Cardiac fibroblast (primary cell): ENCODE measurements at regions not wholly inside any gene's neighbourhood (a gene's known extent, or its start where the extent isn't known, plus 50 kb on each side); places are given as distances from the start of the nearest gene placed in this dataset.

Experiments
- DNase-seq, 2 donors: peaks; one replicate each; pipeline versions ENCODE4 v3.0.0 to v3.0.0-alpha.2; 2010; ENCODE audit warnings: low read depth in 2 of 2
- H3K4me3 ChIP-seq, 2 donors: replicated peaks in 1 of 2; 1 replicate in 1 of 2; 2 replicates in 1 of 2; pipeline ENCODE4 v1.5.1; 2011; ENCODE audit warnings: low read depth in 2 of 2, low read length in 2 of 2, mild to moderate bottlenecking in 2 of 2, moderate library complexity in 1 of 2
- CTCF ChIP-seq: IDR thresholded peaks from one replicate; pipeline ENCODE4 v1.5.1; 2011; ENCODE audit warnings: low read depth, mild to moderate bottlenecking, low read length, inconsistent platforms

DNA sequence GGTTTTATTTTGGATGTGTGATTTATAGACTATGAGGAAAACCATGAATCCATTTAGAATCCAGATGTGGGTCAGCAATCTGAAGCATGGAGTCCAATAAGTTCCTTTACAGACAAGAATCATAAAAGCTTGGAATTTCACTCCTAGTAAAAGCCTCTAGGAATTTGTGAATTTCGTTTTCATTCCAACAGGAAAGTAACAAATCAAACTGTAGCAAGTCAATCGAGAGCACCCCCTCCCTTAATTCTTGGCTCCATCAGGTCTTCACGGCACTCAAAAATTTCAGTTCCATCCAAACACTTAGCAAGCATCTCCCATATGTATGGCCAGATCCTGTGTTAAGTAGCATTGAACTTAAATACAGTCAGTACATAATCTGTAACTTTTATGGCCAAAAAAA, 143.6 kb upstream of the POU2AF2 start:
- no peak for DNase-seq
- H3K4me3 ChIP-seq: no peak overlapping the region
- TF ChIP-seq CTCF: no peak

GRCh38 chr11:111099028-111099713, 146.4 kb upstream of the POU2AF2 start:
- H3K4me3 ChIP-seq: no peak overlapping the region
- TF ChIP-seq CTCF: no peak
- DNase-seq: no peak

GRCh38 chr11:111098091-111098490, 147.4 kb upstream of the POU2AF2 start:
- H3K4me3 ChIP-seq: no peak overlapping the region
- TF ChIP-seq CTCF: no peak
- DNase-seq: no peak

DNA sequence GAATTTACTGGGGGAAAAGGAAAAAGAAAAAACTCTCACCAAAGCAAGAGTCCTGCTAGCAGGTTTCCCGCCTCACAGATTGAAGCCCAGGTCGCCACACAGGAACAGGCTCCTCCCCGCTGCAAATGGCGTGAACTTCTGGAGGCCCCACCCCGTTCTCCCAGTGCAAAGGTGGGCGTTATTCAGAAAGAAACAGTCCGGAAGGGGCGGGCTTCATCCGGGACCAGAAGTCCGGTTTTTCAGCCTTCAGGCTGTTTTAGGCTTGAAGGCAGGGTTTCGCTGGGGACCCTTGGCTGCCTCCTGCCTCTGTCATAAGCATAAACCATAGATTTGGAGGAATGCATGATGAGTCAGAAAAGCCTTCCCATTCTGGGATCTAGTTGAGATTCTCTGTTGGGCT, 148.3 kb upstream of the POU2AF2 start:
- peak; percentile 53 to 77 for DNase-seq
- H3K4me3 ChIP-seq: peak overlapping the region; percentile 25 to 33
- no peak for TF ChIP-seq CTCF

- no peak overlapping the region for H3K4me3 ChIP-seq
- TF ChIP-seq CTCF: no peak
- no peak for DNase-seq
Observed at GRCh38 chr11:111095327-111095726, 150.2 kb upstream of the POU2AF2 start.

DNA sequence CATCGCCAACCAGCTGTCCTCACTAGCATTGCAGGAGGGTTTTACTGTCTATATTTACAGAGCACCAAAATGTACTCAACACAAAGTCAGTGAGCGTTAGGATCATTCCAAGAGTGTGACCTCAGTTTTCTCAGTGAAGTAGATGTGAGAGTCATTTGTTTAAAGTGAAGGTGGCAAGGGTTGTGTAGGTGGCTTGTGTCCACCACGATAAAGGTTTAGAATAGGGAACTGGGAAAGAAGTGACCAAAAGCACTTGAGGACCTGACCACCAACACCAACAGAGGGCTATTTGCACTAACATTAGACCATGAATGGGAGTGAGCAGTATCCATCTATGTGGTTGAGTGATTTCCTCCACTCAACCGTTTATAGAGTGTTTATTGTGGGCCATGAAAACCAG, 152.5 kb upstream of the POU2AF2 start:
- no peak overlapping the region for H3K4me3 ChIP-seq
- no peak for TF ChIP-seq CTCF
- no peak for DNase-seq

- TF ChIP-seq CTCF: no peak
- no peak overlapping the region for H3K4me3 ChIP-seq
- DNase-seq: peak in 1 of 2 donors; percentile 8
Observed at GRCh38 chr11:111091321-111091938, 154.1 kb upstream of the POU2AF2 start.
